NCI-H526 (cell line): ENCODE measurements at regions not wholly inside any gene's neighbourhood (a gene's known extent, or its start where the extent isn't known, plus 50 kb on each side); places are given as distances from the start of the nearest gene placed in this dataset.
"Not testable (repeated sequence)": the region's sequence is repeated elsewhere in the genome, so short reads cannot be mapped to it uniquely, and the experiment has no call there.

Experiments used
- DNase-seq, 2 experiments: peaks; one replicate each; lab custom pipeline; 2025; lab: John Stamatoyannopoulos, UW

DNA sequence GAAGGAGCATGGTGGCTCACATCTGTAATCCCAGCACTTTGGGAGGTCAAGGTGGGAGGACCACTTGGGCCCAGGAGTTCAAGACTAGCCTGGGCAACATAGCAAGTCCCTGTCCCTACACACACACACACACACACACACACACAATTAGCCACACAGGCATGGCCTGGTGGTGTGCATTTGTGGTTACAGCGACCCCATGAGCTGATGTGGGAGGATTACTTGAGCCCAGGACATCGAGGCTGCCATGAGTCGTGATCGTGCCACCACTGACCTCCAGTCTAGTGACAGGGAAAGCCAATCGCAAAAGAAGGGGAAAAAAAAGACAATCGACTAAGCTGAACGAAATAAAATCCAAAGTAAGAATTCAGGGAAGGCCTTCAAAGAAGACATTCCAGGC, 67.9 kb downstream of the TBX3 start:
- no peak for DNase-seq

DNA sequence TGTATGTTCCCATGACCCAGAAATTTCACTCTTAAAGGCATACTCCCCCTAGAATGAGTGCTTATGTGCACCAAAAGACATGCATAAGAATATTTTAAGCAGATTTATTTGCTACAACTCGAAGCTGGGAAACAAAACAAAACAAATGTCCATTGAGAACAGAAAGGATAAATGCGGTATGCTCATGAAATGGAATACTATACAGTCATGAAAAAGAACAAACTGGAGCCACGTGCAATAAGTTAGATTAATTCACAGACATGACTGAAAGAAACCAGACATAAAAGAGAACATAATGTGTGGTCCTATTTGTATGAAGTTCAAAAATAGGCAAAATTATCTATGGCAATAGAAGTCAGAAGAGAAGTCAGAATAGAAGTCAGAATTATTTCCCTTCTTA, 69.9 kb downstream of the TBX3 start:
- no peak for DNase-seq

DNA sequence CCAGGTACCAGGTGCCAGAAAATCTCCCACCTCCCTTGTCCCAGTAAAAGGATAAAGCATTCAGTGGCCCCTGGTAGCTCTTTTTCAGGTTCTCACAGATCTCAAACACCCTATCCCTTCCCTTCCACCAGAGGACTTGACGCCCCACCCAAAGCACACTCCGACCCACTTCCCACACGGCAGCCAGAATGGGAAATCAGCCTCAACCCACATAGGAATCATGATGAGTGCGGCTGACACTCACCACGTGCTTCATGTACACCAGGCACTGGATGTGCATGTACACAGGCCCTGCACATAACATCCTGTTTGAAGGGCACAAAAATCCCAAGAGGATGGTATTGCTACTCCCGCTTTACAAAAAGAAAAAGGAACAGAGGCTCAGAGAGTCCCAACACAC, 71.9 kb downstream of the TBX3 start:
- no peak for DNase-seq

- DNase-seq = peak; percentile 72 to 85
Observed at GRCh38 chr12:114611145-114612018, 72.6 kb downstream of the TBX3 start.

- no peak for DNase-seq
Observed at GRCh38 chr12:114608509-114608908, 75.5 kb downstream of the TBX3 start.

GRCh38 chr12:114605918-114606317, 78.1 kb downstream of the TBX3 start:
- no peak for DNase-seq

GRCh38 chr12:114604606-114605005, 79.4 kb downstream of the TBX3 start:
- no peak for DNase-seq

- DNase-seq = not testable (repeated sequence)
Observed at GRCh38 chr12:114600584-114600983, 83.4 kb downstream of the TBX3 start.

- peak in 1 of 2 experiments; percentile 37 for DNase-seq
Observed at GRCh38 chr12:114598111-114598510, 85.9 kb downstream of the TBX3 start.

GRCh38 chr12:114592946-114593345, 91.0 kb downstream of the TBX3 start:
- no peak for DNase-seq

DNA sequence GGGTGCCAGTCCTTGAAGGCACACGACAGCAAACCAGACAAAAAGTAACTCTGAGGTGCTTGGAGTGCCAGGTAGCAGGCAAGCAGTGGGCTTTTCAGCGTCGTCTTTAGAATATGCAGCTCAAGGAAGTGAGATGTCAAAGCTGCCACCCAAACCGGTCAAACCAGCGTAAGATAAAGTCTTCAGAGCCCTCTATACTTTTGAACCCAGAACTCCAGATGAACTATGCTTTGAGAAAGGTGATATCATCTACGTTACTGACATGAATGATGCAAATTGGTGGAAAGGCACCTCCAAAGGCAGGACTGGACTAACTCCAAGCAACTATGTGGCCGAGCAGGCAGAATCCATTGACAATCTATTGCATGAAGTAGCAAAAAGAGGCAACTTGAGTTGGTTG, 95.9 kb downstream of the TBX3 start:
- no peak for DNase-seq

DNA sequence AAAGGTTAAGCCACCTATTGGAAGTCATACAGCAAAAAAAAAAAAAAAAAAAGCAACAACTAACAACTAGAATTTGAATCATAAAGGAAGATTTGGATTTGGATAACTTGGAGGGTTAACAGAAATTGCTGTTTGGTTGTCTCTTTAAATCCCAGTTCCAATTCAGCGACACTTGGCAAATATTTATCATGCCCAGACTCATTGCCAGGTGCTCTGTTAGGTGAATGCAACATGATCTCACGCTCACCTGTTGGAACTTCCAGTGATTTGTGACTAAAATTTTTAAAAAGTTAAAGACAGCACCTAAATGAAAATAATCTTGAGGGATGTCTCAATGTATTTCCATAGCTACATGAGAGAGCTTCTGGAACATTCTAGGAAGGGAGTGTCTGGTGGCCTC, 103.7 kb downstream of the TBX3 start:
- no peak for DNase-seq

GRCh38 chr12:114579389-114579788, 104.6 kb downstream of the TBX3 start:
- no peak for DNase-seq

DNA sequence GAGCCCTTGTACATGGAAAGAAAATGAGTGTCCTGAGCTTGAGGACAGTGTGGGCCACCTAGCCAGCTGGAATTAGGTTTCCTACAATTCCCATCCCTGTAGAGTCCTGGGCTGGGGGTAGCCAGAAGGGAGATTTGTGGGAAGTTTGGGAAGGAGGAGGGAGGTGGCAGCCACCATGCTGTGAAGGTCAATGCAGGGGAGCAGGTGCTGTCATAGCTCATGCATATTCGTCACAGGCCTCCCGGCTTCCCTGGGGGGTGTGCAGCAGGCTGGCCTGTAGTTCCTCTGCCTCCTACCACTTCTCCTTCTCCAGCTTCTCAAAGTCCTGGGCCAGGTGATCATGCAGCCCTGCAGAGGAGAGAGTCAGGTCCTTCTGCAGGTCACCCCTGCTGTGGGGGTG, 121.3 kb downstream of the TBX3 start:
- no peak for DNase-seq

DNA sequence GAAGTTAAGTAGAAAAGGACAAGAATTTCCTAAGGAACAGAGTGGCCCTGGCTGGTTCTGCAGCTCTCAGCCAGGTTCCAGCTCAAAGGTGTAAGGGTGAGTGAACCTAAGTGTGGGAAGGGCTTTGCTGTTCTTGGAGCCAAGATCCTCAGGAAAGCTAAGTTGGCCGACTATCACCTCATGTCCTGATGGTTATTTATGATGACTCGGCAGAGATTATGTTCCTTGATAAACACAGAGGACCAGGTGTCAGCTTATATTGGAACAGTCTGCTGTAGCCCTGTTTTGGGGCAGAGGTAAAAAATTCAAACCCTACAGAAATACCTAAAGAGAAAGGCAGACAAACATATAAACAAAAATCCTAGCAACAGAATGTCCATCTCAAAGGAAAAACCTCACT, 128.5 kb downstream of the TBX3 start:
- no peak for DNase-seq

- DNase-seq = no peak
Observed at GRCh38 chr12:114547636-114548035, 136.3 kb downstream of the TBX3 start.

DNA sequence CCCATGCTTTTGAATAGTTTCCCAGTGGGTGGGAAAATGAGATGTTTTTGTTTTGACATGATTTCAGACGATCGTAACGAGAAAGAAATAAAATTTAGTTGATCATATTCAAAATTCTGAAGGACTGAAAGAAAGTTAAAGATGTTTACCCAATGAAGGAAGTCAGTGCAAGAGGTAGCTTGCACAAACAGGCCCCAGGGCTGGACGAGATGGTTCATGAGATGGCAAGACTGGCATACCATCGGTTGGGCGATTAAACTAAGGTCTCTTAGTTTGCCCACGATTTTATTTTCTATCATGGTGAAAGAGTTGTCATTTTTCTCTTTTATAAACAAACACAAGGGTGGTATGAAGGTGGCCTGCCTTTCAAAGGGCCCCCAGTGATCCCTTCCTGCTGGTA, 124.5 kb upstream of the TBX5 start:
- no peak for DNase-seq

DNA sequence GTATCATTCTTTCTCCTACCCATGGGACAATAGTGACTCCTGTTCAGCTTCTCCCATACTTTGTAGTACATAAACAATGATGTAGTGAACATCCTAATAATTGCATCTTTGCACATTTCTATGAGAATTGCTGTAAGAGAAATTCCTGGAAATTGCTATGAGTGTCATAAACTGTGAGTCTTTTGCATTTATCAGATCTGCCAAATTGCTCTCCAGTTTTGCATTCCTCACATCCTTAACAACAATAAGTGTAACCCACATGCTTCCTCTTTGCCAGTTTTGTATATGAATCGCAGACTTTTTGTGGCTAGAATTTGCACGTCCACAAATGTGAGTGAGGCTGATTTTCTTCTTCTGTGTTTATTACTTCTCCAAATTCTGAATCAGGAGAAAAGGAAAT, 124.0 kb upstream of the TBX5 start:
- DNase-seq = no peak

- DNase-seq = peak in 1 of 2 experiments; percentile 17
Observed at GRCh38 chr12:114528766-114529165, 122.8 kb upstream of the TBX5 start.

DNA sequence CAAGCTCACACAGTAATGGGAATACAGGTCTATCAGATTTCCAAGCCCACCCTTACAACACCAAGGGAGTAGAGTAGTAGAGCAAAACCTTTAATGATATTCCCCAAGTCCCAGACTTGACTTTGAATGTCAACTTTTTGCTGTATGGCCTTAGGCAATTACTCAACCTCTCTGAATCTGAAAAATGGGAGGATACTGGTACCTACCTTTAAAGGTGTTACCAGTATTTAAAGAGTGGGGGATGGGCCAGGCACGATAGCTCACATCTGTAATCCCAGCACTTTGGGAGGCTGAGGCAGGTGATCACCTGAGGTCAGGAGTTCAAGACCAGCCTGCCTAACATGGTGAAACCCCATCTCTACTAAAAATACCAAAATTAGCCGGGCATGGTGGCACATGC, 115.2 kb upstream of the TBX5 start:
- DNase-seq = not testable (repeated sequence)

DNA sequence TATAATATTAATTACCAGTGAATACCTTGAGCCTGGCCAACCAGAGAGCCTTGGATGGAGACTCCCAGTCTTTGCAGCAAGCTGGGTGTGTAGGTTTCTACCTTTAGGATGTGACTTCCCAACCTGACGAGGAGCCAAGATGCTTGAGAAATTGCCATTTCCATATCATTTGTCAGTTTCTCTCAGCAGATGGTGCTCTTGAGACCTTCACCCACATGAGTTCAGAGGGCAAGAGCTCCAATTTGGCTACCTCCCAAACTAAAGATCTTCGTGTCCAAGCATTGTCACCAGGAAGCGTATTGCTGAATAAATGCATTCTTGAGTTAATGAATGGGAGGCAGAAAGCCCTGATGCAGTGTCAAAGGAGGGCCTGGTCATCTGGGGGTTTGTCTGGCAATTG, 106.4 kb upstream of the TBX5 start:
- DNase-seq = no peak

DNA sequence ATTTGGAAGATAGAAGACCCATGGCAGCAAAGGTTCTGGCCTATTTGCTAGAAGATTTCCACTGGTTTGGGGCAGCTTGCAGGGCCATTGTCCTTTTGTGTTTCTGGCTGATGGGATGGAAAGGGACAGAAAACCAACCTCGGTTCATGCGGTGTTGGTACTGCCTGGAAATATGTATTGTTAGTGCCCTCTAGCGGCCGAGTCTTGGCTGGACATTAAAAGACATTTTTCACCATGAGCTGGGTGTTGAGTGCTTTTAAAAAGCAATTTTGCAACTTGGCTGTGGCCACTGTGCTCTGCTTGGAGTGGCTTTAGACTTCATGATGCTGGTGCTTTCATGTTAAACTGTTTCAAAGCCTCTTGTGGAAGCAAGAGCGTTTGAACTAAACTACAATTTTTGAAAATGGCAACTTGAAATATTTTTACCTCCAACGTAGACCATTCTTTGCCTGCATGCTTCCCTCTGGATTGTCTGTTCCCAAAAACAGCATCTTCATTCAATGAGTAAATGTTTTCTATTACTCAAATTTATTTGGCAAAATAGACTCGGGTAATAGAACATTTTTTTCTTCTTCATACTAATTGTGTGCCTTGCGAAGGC, 102.7 kb upstream of the TBX5 start:
- DNase-seq = peak; percentile 55 to 77

- DNase-seq = no peak
Observed at GRCh38 chr12:114506651-114507050, 100.7 kb upstream of the TBX5 start.

GRCh38 chr12:114504311-114504710, 98.4 kb upstream of the TBX5 start:
- no peak for DNase-seq
